WTC11 (cell line): ENCODE measurements at regions not wholly inside any gene's neighbourhood (a gene's known extent, or its start where the extent isn't known, plus 50 kb on each side); places are given as distances from the start of the nearest gene placed in this dataset.

ENCODE experiments used
- CTCF ChIP-seq: fragments of 200-600 bp; IDR thresholded peaks from 2 replicates; pipeline ENCODE4 v1.8.0; 2022; ENCODE audit warnings: antibody characterized with exemption
- MAX ChIP-seq: sonication (generic); formaldehyde crosslinking; IDR thresholded peaks from 2 replicates; pipeline ENCODE4 v1.8.0; 2022; ENCODE audit warnings: mild to moderate bottlenecking, missing genetic modification reagents
- TEAD1 ChIP-seq: sonication (generic); formaldehyde crosslinking; IDR thresholded peaks from 2 replicates; pipeline ENCODE4 v1.8.0; 2022; ENCODE audit warnings: mild to moderate bottlenecking, missing genetic modification reagents
- ZNF671 ChIP-seq: fragments of 250-450 bp; sonication (Bioruptor Pico); IDR thresholded peaks from 2 replicates; pipeline ENCODE4 v1.8.0; 2021; ENCODE audit warnings: mild to moderate bottlenecking
- TF ChIP-seq, protein P1 (sequence below): sonication (generic); formaldehyde crosslinking; IDR thresholded peaks from 2 replicates; pipeline ENCODE4 v1.8.1; 2023; ENCODE audit warnings: mild to moderate bottlenecking, moderate library complexity, missing genetic modification reagents

GRCh38 chr12:73460212-73460611, 1077.4 kb upstream of the ATXN7L3B start:
- TF ChIP-seq ZNF671 (CRISPR knock-in tag) = no peak
- TF ChIP-seq CTCF = no peak
- TF ChIP-seq, protein P1, sequence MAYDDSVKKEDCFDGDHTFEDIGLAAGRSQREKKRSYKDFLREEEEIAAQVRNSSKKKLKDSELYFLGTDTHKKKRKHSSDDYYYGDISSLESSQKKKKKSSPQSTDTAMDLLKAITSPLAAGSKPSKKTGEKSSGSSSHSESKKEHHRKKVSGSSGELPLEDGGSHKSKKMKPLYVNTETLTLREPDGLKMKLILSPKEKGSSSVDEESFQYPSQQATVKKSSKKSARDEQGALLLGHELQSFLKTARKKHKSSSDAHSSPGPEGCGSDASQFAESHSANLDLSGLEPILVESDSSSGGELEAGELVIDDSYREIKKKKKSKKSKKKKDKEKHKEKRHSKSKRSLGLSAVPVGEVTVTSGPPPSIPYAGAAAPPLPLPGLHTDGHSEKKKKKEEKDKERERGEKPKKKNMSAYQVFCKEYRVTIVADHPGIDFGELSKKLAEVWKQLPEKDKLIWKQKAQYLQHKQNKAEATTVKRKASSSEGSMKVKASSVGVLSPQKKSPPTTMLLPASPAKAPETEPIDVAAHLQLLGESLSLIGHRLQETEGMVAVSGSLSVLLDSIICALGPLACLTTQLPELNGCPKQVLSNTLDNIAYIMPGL (CRISPR knock-in tag) = no peak
- TF ChIP-seq TEAD1 (CRISPR knock-in tag) = no peak
- TF ChIP-seq MAX (CRISPR knock-in tag) = no peak
